ENCODE measurements at regions not wholly inside any gene's neighbourhood (a gene's known extent, or its start where the extent isn't known, plus 50 kb on each side); places are given as distances from the start of the nearest gene placed in this dataset.
"Not testable (repeated sequence)": the region's sequence is repeated elsewhere in the genome, so short reads cannot be mapped to it uniquely, and the experiment has no call there.

GRCh38 chr10:62608189-62608875 lies 196.2 kb upstream of the ADO start:
- TF ChIP-seq CTCF (conservative IDR thresholded peaks at IDR 0.05; ENCODE audit: low read depth, low read length); EZH2 (IDR thresholded peaks at IDR 0.05; ENCODE audit: low read length, unreplicated experiment): not testable (repeated sequence)
